Peyer's patch (tissue), 4 donors: ENCODE measurements at regions not wholly inside any gene's neighbourhood (a gene's known extent, or its start where the extent isn't known, plus 50 kb on each side); places are given as distances from the start of the nearest gene placed in this dataset.

Experiments
- POLR2A ChIP-seq, 2 donors: fragments of 450-650 bp; IDR thresholded peaks; one replicate each; pipeline ENCODE4 v1.5.1; 2017; ENCODE audit warnings: antibody characterized with exemption in 2 of 2, mild to moderate bottlenecking in 2 of 2, moderate library complexity in 2 of 2
- TF ChIP-seq, protein P1 (sequence below), 6 experiments: fragments of 450-650 bp in 4 of 6; fragments of 200-600 bp in 2 of 6; sonication (generic) in 1 of 6; IDR thresholded peaks; one replicate each; pipeline ENCODE4 v1.5.1; 2017 to 2019; ENCODE audit warnings: antibody characterized with exemption in 6 of 6, mild to moderate bottlenecking in 3 of 6, moderate library complexity in 1 of 6

GRCh38 chr4:156252358-156252921 is 298.8 kb upstream of the CTSO start:
- TF ChIP-seq POLR2A (IDR thresholded peaks at IDR 0.05), result no peak
- TF ChIP-seq, protein P1, sequence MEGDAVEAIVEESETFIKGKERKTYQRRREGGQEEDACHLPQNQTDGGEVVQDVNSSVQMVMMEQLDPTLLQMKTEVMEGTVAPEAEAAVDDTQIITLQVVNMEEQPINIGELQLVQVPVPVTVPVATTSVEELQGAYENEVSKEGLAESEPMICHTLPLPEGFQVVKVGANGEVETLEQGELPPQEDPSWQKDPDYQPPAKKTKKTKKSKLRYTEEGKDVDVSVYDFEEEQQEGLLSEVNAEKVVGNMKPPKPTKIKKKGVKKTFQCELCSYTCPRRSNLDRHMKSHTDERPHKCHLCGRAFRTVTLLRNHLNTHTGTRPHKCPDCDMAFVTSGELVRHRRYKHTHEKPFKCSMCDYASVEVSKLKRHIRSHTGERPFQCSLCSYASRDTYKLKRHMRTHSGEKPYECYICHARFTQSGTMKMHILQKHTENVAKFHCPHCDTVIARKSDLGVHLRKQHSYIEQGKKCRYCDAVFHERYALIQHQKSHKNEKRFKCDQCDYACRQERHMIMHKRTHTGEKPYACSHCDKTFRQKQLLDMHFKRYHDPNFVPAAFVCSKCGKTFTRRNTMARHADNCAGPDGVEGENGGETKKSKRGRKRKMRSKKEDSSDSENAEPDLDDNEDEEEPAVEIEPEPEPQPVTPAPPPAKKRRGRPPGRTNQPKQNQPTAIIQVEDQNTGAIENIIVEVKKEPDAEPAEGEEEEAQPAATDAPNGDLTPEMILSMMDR (IDR thresholded peaks at IDR 0.05), result no peak
